Neural cell (in vitro differentiated cells): ENCODE measurements at regions not wholly inside any gene's neighbourhood (a gene's known extent, or its start where the extent isn't known, plus 50 kb on each side); places are given as distances from the start of the nearest gene placed in this dataset.

Source experiments
- EP300 ChIP-seq: fragments of 450-650 bp; conservative IDR thresholded peaks from 2 replicates; pipeline ENCODE4 v1.6.1; 2014; ENCODE audit warnings: antibody characterized with exemption, mild to moderate bottlenecking, moderate library complexity; ENCODE audit not compliant: poor library complexity, severe bottlenecking
- EZH2 ChIP-seq: fragments of 200-600, 300-800 bp; shearing (Covaris generic), sonication (generic); IDR thresholded peaks from 2 replicates; pipeline ENCODE4 v1.6.1; 2014; ENCODE audit warnings: antibody characterized with exemption, low read length, borderline replicate concordance, mild to moderate bottlenecking; ENCODE audit not compliant: insufficient read depth, poor library complexity, severe bottlenecking
- POLR2AphosphoS5 ChIP-seq: IDR thresholded peaks from 2 replicates; pipeline ENCODE4 v1.6.1; 2012
- RAD21 ChIP-seq: fragments of 450-650 bp; conservative IDR thresholded peaks from 2 replicates; pipeline ENCODE4 v1.6.1; 2014; ENCODE audit warnings: antibody characterized with exemption, mild to moderate bottlenecking, moderate library complexity
- SMC3 ChIP-seq: fragments of 450-650 bp; conservative IDR thresholded peaks from 2 replicates; pipeline ENCODE4 v1.6.1; 2014; ENCODE audit warnings: antibody characterized with exemption, mild to moderate bottlenecking, moderate library complexity; ENCODE audit not compliant: poor library complexity
- TAF1 ChIP-seq: IDR thresholded peaks from 2 replicates; pipeline ENCODE4 v1.6.1; 2012; ENCODE audit warnings: low read depth
- TF ChIP-seq, protein P1 (sequence below): fragments of 450-650 bp; IDR thresholded peaks from 2 replicates; pipeline ENCODE4 v1.5.1; 2014; ENCODE audit warnings: antibody characterized with exemption, mild to moderate bottlenecking, moderate library complexity; ENCODE audit not compliant: poor library complexity, severe bottlenecking
- TF ChIP-seq, protein P2 (sequence below): IDR thresholded peaks from 2 replicates; pipeline ENCODE4 v1.6.1; 2012; ENCODE audit warnings: borderline replicate concordance

DNA sequence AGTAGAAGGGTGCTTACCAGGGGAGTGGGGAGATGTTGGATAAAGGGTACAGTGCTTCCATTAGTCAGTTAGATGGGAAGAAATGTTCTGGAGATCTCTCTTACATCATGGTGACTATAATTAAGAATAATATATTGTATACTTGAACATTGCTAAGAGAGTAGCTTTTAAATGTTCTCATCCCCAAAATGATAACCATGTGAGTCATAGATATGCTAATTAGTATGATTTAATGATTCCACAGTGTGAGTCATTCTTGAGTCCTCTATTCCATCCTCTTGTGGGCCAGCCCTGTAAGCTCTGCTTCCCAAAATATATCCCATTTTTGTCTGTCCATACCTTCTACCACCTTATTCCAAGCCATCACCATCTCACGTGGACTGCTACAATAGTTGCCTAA, 80.6 kb upstream of the CDH11 start:
- TF ChIP-seq, protein P1, sequence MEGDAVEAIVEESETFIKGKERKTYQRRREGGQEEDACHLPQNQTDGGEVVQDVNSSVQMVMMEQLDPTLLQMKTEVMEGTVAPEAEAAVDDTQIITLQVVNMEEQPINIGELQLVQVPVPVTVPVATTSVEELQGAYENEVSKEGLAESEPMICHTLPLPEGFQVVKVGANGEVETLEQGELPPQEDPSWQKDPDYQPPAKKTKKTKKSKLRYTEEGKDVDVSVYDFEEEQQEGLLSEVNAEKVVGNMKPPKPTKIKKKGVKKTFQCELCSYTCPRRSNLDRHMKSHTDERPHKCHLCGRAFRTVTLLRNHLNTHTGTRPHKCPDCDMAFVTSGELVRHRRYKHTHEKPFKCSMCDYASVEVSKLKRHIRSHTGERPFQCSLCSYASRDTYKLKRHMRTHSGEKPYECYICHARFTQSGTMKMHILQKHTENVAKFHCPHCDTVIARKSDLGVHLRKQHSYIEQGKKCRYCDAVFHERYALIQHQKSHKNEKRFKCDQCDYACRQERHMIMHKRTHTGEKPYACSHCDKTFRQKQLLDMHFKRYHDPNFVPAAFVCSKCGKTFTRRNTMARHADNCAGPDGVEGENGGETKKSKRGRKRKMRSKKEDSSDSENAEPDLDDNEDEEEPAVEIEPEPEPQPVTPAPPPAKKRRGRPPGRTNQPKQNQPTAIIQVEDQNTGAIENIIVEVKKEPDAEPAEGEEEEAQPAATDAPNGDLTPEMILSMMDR = no peak
- TF ChIP-seq, protein P2, sequence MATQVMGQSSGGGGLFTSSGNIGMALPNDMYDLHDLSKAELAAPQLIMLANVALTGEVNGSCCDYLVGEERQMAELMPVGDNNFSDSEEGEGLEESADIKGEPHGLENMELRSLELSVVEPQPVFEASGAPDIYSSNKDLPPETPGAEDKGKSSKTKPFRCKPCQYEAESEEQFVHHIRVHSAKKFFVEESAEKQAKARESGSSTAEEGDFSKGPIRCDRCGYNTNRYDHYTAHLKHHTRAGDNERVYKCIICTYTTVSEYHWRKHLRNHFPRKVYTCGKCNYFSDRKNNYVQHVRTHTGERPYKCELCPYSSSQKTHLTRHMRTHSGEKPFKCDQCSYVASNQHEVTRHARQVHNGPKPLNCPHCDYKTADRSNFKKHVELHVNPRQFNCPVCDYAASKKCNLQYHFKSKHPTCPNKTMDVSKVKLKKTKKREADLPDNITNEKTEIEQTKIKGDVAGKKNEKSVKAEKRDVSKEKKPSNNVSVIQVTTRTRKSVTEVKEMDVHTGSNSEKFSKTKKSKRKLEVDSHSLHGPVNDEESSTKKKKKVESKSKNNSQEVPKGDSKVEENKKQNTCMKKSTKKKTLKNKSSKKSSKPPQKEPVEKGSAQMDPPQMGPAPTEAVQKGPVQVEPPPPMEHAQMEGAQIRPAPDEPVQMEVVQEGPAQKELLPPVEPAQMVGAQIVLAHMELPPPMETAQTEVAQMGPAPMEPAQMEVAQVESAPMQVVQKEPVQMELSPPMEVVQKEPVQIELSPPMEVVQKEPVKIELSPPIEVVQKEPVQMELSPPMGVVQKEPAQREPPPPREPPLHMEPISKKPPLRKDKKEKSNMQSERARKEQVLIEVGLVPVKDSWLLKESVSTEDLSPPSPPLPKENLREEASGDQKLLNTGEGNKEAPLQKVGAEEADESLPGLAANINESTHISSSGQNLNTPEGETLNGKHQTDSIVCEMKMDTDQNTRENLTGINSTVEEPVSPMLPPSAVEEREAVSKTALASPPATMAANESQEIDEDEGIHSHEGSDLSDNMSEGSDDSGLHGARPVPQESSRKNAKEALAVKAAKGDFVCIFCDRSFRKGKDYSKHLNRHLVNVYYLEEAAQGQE = no peak
- TF ChIP-seq EZH2 = no peak
- TF ChIP-seq EP300 = no peak
- TF ChIP-seq RAD21 = no peak
- TF ChIP-seq SMC3 = no peak
- TF ChIP-seq POLR2AphosphoS5 = no peak
- TF ChIP-seq TAF1 = no peak
